ENCODE measurements at regions not wholly inside any gene's neighbourhood (a gene's known extent, or its start where the extent isn't known, plus 50 kb on each side); places are given as distances from the start of the nearest gene placed in this dataset.

- intact Hi-C loops (cut with DNase I, micrococcal nuclease): loop anchor here in 1 of 2 experiments (10.0 kb wide), 1 partner anchor 62 kb away; no protein-coding TSS in a partner anchor
- Mint-ChIP-seq H3K4me3 (no peak overlapping the region), H3K9me3 (peaks cover 5% of the 10 kb centered on the region), H3K36me3 (ENCODE audit: low read depth) (no peaks in the 10 kb centered on the region), H3K4me1 (ENCODE audit: low read depth) (no peaks in the 10 kb centered on the region), H3K27me3 (no peaks in the 10 kb centered on the region), H3K27ac (no peak overlapping the region)
- CTCF ChIA-PET: no interaction called here
- Histone ChIP-seq H3K4me3 (ENCODE audit: low read length) (no peak overlapping the region), H3K9me3 (ENCODE audit: control insufficient read depth in 1 of 2, insufficient read depth in 1 of 2, low read length in 2 of 2) (peaks cover 0 to 5% of the 10 kb centered on the region in 2 experiments), H3K4me1 (ENCODE audit: insufficient read depth, low read length) (no peaks in the 10 kb centered on the region), H3K27me3 (ENCODE audit: control insufficient read depth in 1 of 2, insufficient read depth in 2 of 2, low read length in 2 of 2) (no peaks in the 10 kb centered on the region), H3K36me3 (ENCODE audit: insufficient read depth, low read length) (no peaks in the 10 kb centered on the region), H3K27ac (ENCODE audit: low read depth in 1 of 2, low read length in 2 of 2) (no peak overlapping the region)
- no peak for TF ChIP-seq CTCF (IDR thresholded peaks at IDR 0.05)
- ATAC-seq (ENCODE audit: poor library complexity) (no peak), DNase-seq (no peak)
- POLR2A ChIA-PET: no interaction called here
These were observed 867.8 kb downstream of the SQOR start for GRCh38 chr15:46502667-46503066.

GRCh38 chr15:46518381-46518780 lies 883.6 kb downstream of the SQOR start:
- no peaks in the 10 kb centered on the region for H3K36me3 ChIP-seq (ENCODE audit: insufficient read depth, low read length)
- no peak overlapping the region for H3K4me3 ChIP-seq (ENCODE audit: low read length)
- ATAC-seq (ENCODE audit: poor library complexity): no peak
- H3K27ac ChIP-seq (ENCODE audit: low read depth in 1 of 2, low read length in 2 of 2): no peak overlapping the region
- Mint-ChIP-seq H3K4me3 (no peak overlapping the region), H3K9me3 (peaks cover 4% of the 10 kb centered on the region), H3K4me1 (ENCODE audit: low read depth) (no peaks in the 10 kb centered on the region), H3K27me3 (no peaks in the 10 kb centered on the region), H3K36me3 (ENCODE audit: low read depth) (no peaks in the 10 kb centered on the region), H3K27ac (no peak overlapping the region)
- no peaks in the 10 kb centered on the region for H3K4me1 ChIP-seq (ENCODE audit: insufficient read depth, low read length)
- no peaks in the 10 kb centered on the region for H3K27me3 ChIP-seq (ENCODE audit: control insufficient read depth in 1 of 2, insufficient read depth in 2 of 2, low read length in 2 of 2)
- H3K9me3 ChIP-seq (ENCODE audit: control insufficient read depth in 1 of 2, insufficient read depth in 1 of 2, low read length in 2 of 2): peaks cover 5 to 8% of the 10 kb centered on the region in 2 experiments
- CTCF ChIA-PET: no interaction called here
- TF ChIP-seq CTCF (IDR thresholded peaks at IDR 0.05): no peak
- DNase-seq: no peak
- intact Hi-C loops (cut with DNase I, micrococcal nuclease): no loop called here
- POLR2A ChIA-PET: no interaction called here

- no peak for TF ChIP-seq CTCF (IDR thresholded peaks at IDR 0.05)
- H3K36me3 Mint-ChIP-seq (ENCODE audit: low read depth): no peaks in the 10 kb centered on the region
- ATAC-seq (ENCODE audit: poor library complexity) (no peak), DNase-seq (no peak)
- ChIA-PET POLR2A (no interaction called here), CTCF (no interaction called here)
- Histone ChIP-seq H3K36me3 (ENCODE audit: insufficient read depth, low read length) (no peaks in the 10 kb centered on the region), H3K4me1 (ENCODE audit: insufficient read depth, low read length) (no peaks in the 10 kb centered on the region), H3K4me3 (ENCODE audit: low read length) (no peak overlapping the region), H3K27ac (ENCODE audit: low read depth in 1 of 2, low read length in 2 of 2) (no peak overlapping the region), H3K9me3 (ENCODE audit: control insufficient read depth in 1 of 2, insufficient read depth in 1 of 2, low read length in 2 of 2) (peaks cover 0 to 6% of the 10 kb centered on the region in 2 experiments), H3K27me3 (ENCODE audit: control insufficient read depth in 1 of 2, insufficient read depth in 2 of 2, low read length in 2 of 2) (no peaks in the 10 kb centered on the region)
- intact Hi-C loops (cut with DNase I, micrococcal nuclease): no loop called here
- H3K27me3 Mint-ChIP-seq: no peaks in the 10 kb centered on the region
- H3K9me3 Mint-ChIP-seq: peaks cover 11% of the 10 kb centered on the region
- no peaks in the 10 kb centered on the region for H3K4me1 Mint-ChIP-seq (ENCODE audit: low read depth)
- H3K4me3 Mint-ChIP-seq: no peak overlapping the region
- no peak overlapping the region for H3K27ac Mint-ChIP-seq
These were observed 888.9 kb downstream of the SQOR start for GRCh38 chr15:46523701-46524100.

Measured in CD4-positive, alpha-beta T cell (primary cell).